Right lobe of liver (tissue), 6 donors: ENCODE measurements at regions not wholly inside any gene's neighbourhood (a gene's known extent, or its start where the extent isn't known, plus 50 kb on each side); places are given as distances from the start of the nearest gene placed in this dataset.
"Not testable (repeated sequence)": the region's sequence is repeated elsewhere in the genome, so short reads cannot be mapped to it uniquely, and the experiment has no call there.

Experiments used
- ATAC-seq, 4 donors: fragments of 200-7000 bp; cut with Tn5 transposase; one replicate each; pipeline ENCODE4 v1.9.1; 2020; ENCODE audit warnings: mild to moderate bottlenecking in 4 of 4, moderate library complexity in 4 of 4
- DNase-seq, 3 donors: peaks; one replicate each; pipeline ENCODE4 v3.0.0-alpha.2; 2020
- H3K27ac ChIP-seq, 3 donors: fragments of 200-600 bp; one replicate each; pipeline ENCODE4 v1.8.0; 2022
- H3K27me3 ChIP-seq, 2 donors: fragments of 200-600 bp; one replicate each; pipeline ENCODE4 v1.8.0; 2022
- H3K36me3 ChIP-seq, 4 donors: fragments of 200-600 bp; sonication (generic) in 1 of 4; one replicate each; pipeline versions ENCODE4 v1.5.1 to v1.8.0; 2017 to 2022; ENCODE audit warnings: control low read depth in 1 of 4
- H3K4me1 ChIP-seq, 4 donors: fragments of 200-600 bp; sonication (generic) in 1 of 4; one replicate each; pipeline versions ENCODE4 v1.5.1 to v1.8.0; 2017 to 2022; ENCODE audit warnings: control low read depth in 1 of 4
- H3K4me3 ChIP-seq, 3 donors: fragments of 200-600 bp; one replicate each; pipeline ENCODE4 v1.8.0; 2022
- H3K9me3 ChIP-seq, 4 donors: fragments of 200-600 bp; sonication (generic) in 1 of 4; one replicate each; pipeline versions ENCODE4 v1.5.1 to v1.8.0; 2017 to 2022; ENCODE audit warnings: control low read depth in 1 of 4
- POLR2A ChIP-seq: fragments of 450-650 bp; IDR thresholded peaks from one replicate; pipeline ENCODE4 v1.6.1; 2017; ENCODE audit warnings: antibody characterized with exemption, mild to moderate bottlenecking
- WGBS: methylation state at CpG from one replicate; pipeline ENCODE4 v1.1.6; 2018; ENCODE audit warnings: low coverage, low lambda C conversion rate; ENCODE audit not compliant: insufficient coverage; ENCODE audit errors: missing lambda C conversion rate; 5-methylcytosine and 5-hydroxymethylcytosine counted together
- intact Hi-C, 2 donors: fragments of 100-400 bp; cut with DNase I; formaldehyde crosslinking; loops; one replicate each; pipeline versions ENCODE4 v1.11.2 to v1.14.1; 2022
- TF ChIP-seq, protein P1 (sequence below), 4 donors: fragments of 200-600 bp in 3 of 4; fragments of 450-650 bp in 1 of 4; IDR thresholded peaks; one replicate each; pipeline versions ENCODE4 v1.5.1 to v1.8.0; 2016 to 2022; ENCODE audit warnings: antibody characterized with exemption in 4 of 4, mild to moderate bottlenecking in 2 of 4
- donor health status: DM: no; HTN: yes; CAD: no.
- donor health status: DM: no; HTN: no; CAD: no.
- donor health status: DM: no; HTN: no; CAD: no.
- donor health status: DM: no; HTN: yes; CAD: no.
- donor health status: DM: no; HTN: yes; CAD: no.

DNA sequence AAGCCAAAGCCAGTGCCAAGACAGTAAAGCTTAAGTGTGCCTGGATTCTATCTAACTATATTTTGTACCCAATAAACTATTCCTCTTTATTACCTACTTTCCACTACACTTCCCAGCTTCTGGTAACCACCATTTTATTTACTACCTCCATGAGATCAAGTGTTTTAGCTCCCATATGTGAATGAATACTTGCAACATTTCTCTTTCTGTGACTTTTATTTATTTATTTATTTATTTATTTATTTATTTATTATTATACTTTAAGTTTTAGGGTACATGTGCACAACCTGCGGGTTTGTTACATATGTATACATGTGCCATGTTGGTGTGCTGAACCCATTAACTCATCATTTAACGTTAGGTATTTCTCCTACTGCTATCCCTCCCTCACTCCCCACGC, 582.1 kb downstream of the AMY1C start:
- TF ChIP-seq, protein P1, sequence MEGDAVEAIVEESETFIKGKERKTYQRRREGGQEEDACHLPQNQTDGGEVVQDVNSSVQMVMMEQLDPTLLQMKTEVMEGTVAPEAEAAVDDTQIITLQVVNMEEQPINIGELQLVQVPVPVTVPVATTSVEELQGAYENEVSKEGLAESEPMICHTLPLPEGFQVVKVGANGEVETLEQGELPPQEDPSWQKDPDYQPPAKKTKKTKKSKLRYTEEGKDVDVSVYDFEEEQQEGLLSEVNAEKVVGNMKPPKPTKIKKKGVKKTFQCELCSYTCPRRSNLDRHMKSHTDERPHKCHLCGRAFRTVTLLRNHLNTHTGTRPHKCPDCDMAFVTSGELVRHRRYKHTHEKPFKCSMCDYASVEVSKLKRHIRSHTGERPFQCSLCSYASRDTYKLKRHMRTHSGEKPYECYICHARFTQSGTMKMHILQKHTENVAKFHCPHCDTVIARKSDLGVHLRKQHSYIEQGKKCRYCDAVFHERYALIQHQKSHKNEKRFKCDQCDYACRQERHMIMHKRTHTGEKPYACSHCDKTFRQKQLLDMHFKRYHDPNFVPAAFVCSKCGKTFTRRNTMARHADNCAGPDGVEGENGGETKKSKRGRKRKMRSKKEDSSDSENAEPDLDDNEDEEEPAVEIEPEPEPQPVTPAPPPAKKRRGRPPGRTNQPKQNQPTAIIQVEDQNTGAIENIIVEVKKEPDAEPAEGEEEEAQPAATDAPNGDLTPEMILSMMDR (IDR thresholded peaks at IDR 0.05), result no peak
- no peak for TF ChIP-seq POLR2A
- intact Hi-C loops, result no loop called here
- no peaks in the 10 kb centered on the region for H3K36me3 ChIP-seq
- no peak overlapping the region for H3K27ac ChIP-seq
- no peaks in the 10 kb centered on the region for H3K9me3 ChIP-seq
- no peak for DNase-seq
- no peak overlapping the region for H3K4me3 ChIP-seq
- no peak for ATAC-seq
- WGBS, result 71% methylated on average over 2 of the region's 3 CpGs
- no peaks in the 10 kb centered on the region for H3K4me1 ChIP-seq
- no peaks in the 10 kb centered on the region for H3K27me3 ChIP-seq

DNA sequence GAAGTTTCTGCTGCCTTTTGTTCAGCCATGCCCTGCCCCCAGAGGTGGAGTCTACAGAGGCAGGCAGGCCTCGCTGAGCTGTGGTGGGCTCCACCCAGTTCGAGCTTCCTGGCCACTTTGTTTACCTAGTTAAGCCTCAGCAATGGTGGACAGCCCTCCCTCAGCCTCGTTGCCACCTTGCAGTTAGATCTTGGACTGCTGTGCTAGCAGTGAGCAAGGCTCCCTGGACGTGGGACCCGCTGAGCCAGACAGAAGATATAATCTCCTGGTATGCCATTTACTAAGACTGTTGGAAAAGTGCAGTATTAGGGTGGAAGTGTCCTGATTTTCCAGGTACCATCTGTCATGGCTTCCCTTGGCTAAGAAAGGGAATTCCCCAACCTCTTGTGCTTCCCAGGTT, 588.2 kb downstream of the AMY1C start:
- H3K4me3 ChIP-seq, intact Hi-C loops, H3K27ac ChIP-seq, H3K9me3 ChIP-seq, ATAC-seq, DNase-seq, H3K36me3 ChIP-seq, H3K4me1 ChIP-seq, H3K27me3 ChIP-seq: not testable (repeated sequence)
- no CpG with 5 or more reads among the region's 5 CpGs for WGBS

DNA sequence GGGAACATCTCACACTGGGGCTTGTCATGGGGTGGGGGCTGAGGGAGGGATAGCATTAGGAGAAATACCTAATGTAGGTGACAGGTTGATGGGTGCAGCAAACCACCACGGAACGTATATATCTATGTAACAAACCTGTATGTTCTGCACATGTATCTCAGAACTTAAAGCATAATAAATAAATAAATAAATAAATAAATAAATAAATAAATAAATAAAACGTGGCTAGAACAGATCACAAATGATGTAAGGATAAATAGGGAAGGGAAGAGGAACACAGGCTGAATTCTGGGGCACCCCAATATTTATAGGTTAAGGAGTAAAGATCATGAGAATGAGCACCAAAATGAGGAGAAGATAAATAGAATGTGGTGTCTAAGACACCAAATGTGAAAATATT, 592.2 kb downstream of the AMY1C start:
- ATAC-seq (no peak), DNase-seq (no peak)

DNA sequence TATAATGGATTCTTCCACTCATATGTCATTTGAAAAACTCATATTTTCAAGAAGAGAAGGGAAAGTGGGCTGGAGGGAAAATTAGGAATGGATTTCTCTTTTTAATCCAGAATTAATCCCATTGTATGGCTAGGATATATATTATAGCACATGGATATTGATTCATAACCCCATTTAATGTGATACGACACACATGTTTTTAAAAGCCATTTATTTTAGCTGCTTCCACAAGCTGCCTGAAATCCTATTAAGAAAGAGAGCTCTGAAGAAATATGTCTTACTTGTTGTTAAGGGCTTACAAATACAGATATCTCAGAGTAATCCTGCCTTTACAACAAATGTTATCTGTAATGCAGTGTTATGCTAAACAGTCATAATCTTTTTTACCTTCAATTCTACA, 598.6 kb downstream of the AMY1C start:
- 68% methylated on average over 1 of the region's 1 CpG for WGBS
- intact Hi-C loops, result no loop called here

More for the DNA sequence above, 592.2 kb downstream of the AMY1C start:
- Histone ChIP-seq H3K27me3 (no peaks in the 10 kb centered on the region), H3K36me3 (no peaks in the 10 kb centered on the region), H3K4me3 (no peak overlapping the region), H3K9me3 (no peaks in the 10 kb centered on the region), H3K27ac (no peak overlapping the region), H3K4me1 (no peaks in the 10 kb centered on the region)
- 42% methylated on average over 3 of the region's 3 CpGs for WGBS
- intact Hi-C loops, result no loop called here
- TF ChIP-seq POLR2A, result no peak
- TF ChIP-seq, protein P1 (IDR thresholded peaks at IDR 0.05), result no peak

DNA sequence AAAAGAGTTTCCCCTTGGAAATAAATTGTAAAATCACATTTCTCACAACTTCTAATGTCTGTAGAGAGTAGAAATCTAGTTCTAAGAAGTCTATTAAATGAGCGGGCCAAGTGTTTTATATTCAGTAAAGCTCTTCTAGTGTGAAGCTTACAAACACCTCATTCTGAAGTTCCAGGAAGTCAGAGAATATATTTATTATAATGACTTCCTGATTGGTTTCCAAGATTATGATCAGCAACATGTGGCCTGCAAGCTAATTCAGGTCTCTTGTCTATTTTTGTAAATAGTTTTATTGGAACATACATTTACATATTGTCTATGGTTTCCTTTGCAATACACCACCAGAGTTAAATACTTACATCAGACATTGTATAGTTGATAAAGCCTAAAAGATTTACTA, 603.9 kb downstream of the AMY1C start:
- H3K9me3 ChIP-seq, result no peaks in the 10 kb centered on the region
- TF ChIP-seq, protein P1 (IDR thresholded peaks at IDR 0.05), result no peak
- no peak for TF ChIP-seq POLR2A
- WGBS, result 40% methylated on average over 1 of the region's 1 CpG
- H3K36me3 ChIP-seq, result no peaks in the 10 kb centered on the region
- DNase-seq, result no peak
- peaks cover 0 to 5% of the 10 kb centered on the region in 2 donors for H3K27me3 ChIP-seq
- H3K27ac ChIP-seq, result no peak overlapping the region
- ATAC-seq, result no peak
- no peaks in the 10 kb centered on the region for H3K4me1 ChIP-seq
- intact Hi-C loops, result no loop called here
- H3K4me3 ChIP-seq, result no peak overlapping the region

More for the DNA sequence above, 598.6 kb downstream of the AMY1C start:
- H3K4me1 ChIP-seq, result no peaks in the 10 kb centered on the region
- no peak for DNase-seq
- H3K4me3 ChIP-seq, result no peak overlapping the region
- no peaks in the 10 kb centered on the region for H3K27me3 ChIP-seq
- H3K9me3 ChIP-seq, result no peaks in the 10 kb centered on the region
- no peaks in the 10 kb centered on the region for H3K36me3 ChIP-seq
- no peak for TF ChIP-seq POLR2A
- TF ChIP-seq, protein P1 (IDR thresholded peaks at IDR 0.05), result no peak
- H3K27ac ChIP-seq, result no peak overlapping the region
- no peak for ATAC-seq
